Caco-2 (cell line): ENCODE measurements at regions not wholly inside any gene's neighbourhood (a gene's known extent, or its start where the extent isn't known, plus 50 kb on each side); places are given as distances from the start of the nearest gene placed in this dataset.

Experiments
- BruUV-seq: library from RNA; stranded (reverse); fragments of 400-500 nt; replicated peaks from 2 replicates; lab custom pipeline; 2021; lab: Mats Ljungman, UMichigan
- CTCF ChIA-PET: fragments of 300-600 bp; sonication (Branson Sonifier 250); formaldehyde crosslinking; loops from one replicate; lab custom pipeline; 2022; ENCODE audit warnings: antibody characterized with exemption; lab: Charles Lee
- POLR2A ChIA-PET: fragments of 300-600 bp; sonication (Branson Sonifier 250); formaldehyde crosslinking; loops from one replicate; lab custom pipeline; 2022; ENCODE audit warnings: antibody characterized with exemption; lab: Charles Lee
- DNase-seq, 2 experiments: peaks; one replicate each; pipeline versions ENCODE4 v3.0.0 to v3.0.0-alpha.2; 2020 to 2022
- H3K27me3 ChIP-seq: replicated peaks from 2 replicates; pipeline ENCODE4 v1.6.0; 2011; ENCODE audit warnings: low read length; ENCODE audit not compliant: control insufficient read depth, insufficient read depth
- H3K36me3 ChIP-seq: 2 replicates; pipeline ENCODE4 v1.5.1; 2011; ENCODE audit warnings: low read length; ENCODE audit not compliant: control insufficient read depth, insufficient read depth
- H3K4me1 ChIP-seq: fragments of 250-450 bp; sonication (Bioruptor Pico); 2 replicates; pipeline ENCODE4 v1.5.1; 2020; ENCODE audit warnings: mild to moderate bottlenecking
- H3K4me3 ChIP-seq: 2 replicates; pipeline ENCODE4 v1.5.1; 2011; ENCODE audit warnings: low read depth, mild to moderate bottlenecking, control low read depth, low read length
- H3K9me3 ChIP-seq: fragments of 250-450 bp; sonication (Bioruptor Pico); 2 replicates; pipeline ENCODE4 v1.5.1; 2020; ENCODE audit warnings: mild to moderate bottlenecking, moderate library complexity
- H3K27ac Mint-ChIP-seq: one replicate; pipeline ENCODE4 v1.8.0; 2022; ENCODE audit warnings: mixed read lengths; ENCODE audit not compliant: unreplicated experiment
- H3K27me3 Mint-ChIP-seq: one replicate; pipeline ENCODE4 v1.8.0; 2022; ENCODE audit warnings: mixed read lengths; ENCODE audit not compliant: insufficient read depth, unreplicated experiment
- H3K36me3 Mint-ChIP-seq: one replicate; pipeline ENCODE4 v1.8.0; 2022; ENCODE audit warnings: mild to moderate bottlenecking, mixed read lengths; ENCODE audit not compliant: insufficient read depth, unreplicated experiment
- H3K4me1 Mint-ChIP-seq: one replicate; pipeline ENCODE4 v1.8.0; 2022; ENCODE audit warnings: low read depth, mixed read lengths; ENCODE audit not compliant: unreplicated experiment
- H3K4me3 Mint-ChIP-seq: one replicate; pipeline ENCODE4 v1.8.0; 2022; ENCODE audit warnings: mild to moderate bottlenecking, moderate library complexity, mixed read lengths; ENCODE audit not compliant: unreplicated experiment
- H3K9me3 Mint-ChIP-seq: one replicate; pipeline ENCODE4 v1.8.0; 2022; ENCODE audit warnings: mixed read lengths; ENCODE audit not compliant: unreplicated experiment
- CTCF ChIP-seq, 2 experiments: fragments of 200-600 bp in 1 of 2; IDR thresholded peaks; 1 replicate in 1 of 2; 2 replicates in 1 of 2; pipeline versions ENCODE4 v1.5.1 to v1.8.0; 2011 to 2022; ENCODE audit warnings: antibody characterized with exemption in 1 of 2, control low read depth in 1 of 2, inconsistent platforms in 1 of 2, low read depth in 1 of 2, low read length in 1 of 2, mild to moderate bottlenecking in 1 of 2, moderate library complexity in 1 of 2; ENCODE audit not compliant: insufficient read depth in 1 of 2, severe bottlenecking in 1 of 2, unreplicated experiment in 1 of 2
- intact Hi-C: fragments of 100-400 bp; cut with micrococcal nuclease; formaldehyde crosslinking; loops from one replicate; pipeline ENCODE4 v1.10.0; 2022; ENCODE audit not compliant: unreplicated experiment

GRCh38 chr12:107267604-107268003 lies 174.3 kb upstream of the CRY1 start:
- CTCF ChIA-PET: no interaction called here
- H3K27me3 ChIP-seq: no peaks in the 10 kb centered on the region
- H3K9me3 Mint-ChIP-seq: no peaks in the 10 kb centered on the region

GRCh38 chr12:107271523-107271922 lies 178.2 kb upstream of the CRY1 start:
- Mint-ChIP-seq H3K9me3 (no peaks in the 10 kb centered on the region), H3K4me3 (no peak overlapping the region), H3K27me3 (peaks cover 24% of the 10 kb centered on the region), H3K36me3 (no peaks in the 10 kb centered on the region), H3K27ac (no peak overlapping the region), H3K4me1 (no peaks in the 10 kb centered on the region)
- no peak for TF ChIP-seq CTCF (IDR thresholded peaks at IDR 0.05; ENCODE audit: insufficient read depth in 1 of 2, low read depth in 1 of 2, low read length in 1 of 2, severe bottlenecking in 1 of 2, unreplicated experiment in 1 of 2)
- no peaks in the 10 kb centered on the region for H3K36me3 ChIP-seq
- ChIA-PET POLR2A (no interaction called here), CTCF (no interaction called here)
- H3K4me3 ChIP-seq: no peak overlapping the region
- H3K9me3 ChIP-seq: no peaks in the 10 kb centered on the region
- H3K27me3 ChIP-seq: no peaks in the 10 kb centered on the region
- BruUV-seq: no TSS peak
- no peak for DNase-seq
- intact Hi-C loops: no loop called here
- H3K4me1 ChIP-seq: no peaks in the 10 kb centered on the region

More at GRCh38 chr12:107267604-107268003, 174.3 kb upstream of the CRY1 start:
- Mint-ChIP-seq H3K4me3 (no peak overlapping the region), H3K36me3 (no peaks in the 10 kb centered on the region), H3K27me3 (peaks cover 24% of the 10 kb centered on the region), H3K27ac (no peak overlapping the region), H3K4me1 (no peaks in the 10 kb centered on the region)
- no peaks in the 10 kb centered on the region for H3K36me3 ChIP-seq
- intact Hi-C loops: no loop called here
- DNase-seq: no peak
- no peak overlapping the region for H3K4me3 ChIP-seq
- H3K4me1 ChIP-seq: no peaks in the 10 kb centered on the region
- POLR2A ChIA-PET: no interaction called here
- H3K9me3 ChIP-seq: peaks cover 8% of the 10 kb centered on the region; the same call in 1 of the 2 replicates
- TF ChIP-seq CTCF (IDR thresholded peaks at IDR 0.05; ENCODE audit: insufficient read depth in 1 of 2, low read depth in 1 of 2, low read length in 1 of 2, severe bottlenecking in 1 of 2, unreplicated experiment in 1 of 2): no peak
- BruUV-seq: no TSS peak

- no peak overlapping the region for H3K27ac Mint-ChIP-seq
- DNase-seq: no peak
- ChIA-PET POLR2A (no interaction called here), CTCF (no interaction called here)
- H3K27me3 ChIP-seq: no peaks in the 10 kb centered on the region
- H3K4me3 Mint-ChIP-seq: no peak overlapping the region
- H3K36me3 ChIP-seq: no peaks in the 10 kb centered on the region
- intact Hi-C loops: no loop called here
- no peaks in the 10 kb centered on the region for H3K4me1 Mint-ChIP-seq
- no TSS peak for BruUV-seq
- no peak overlapping the region for H3K4me3 ChIP-seq
- no peaks in the 10 kb centered on the region for H3K36me3 Mint-ChIP-seq
- no peak for TF ChIP-seq CTCF (IDR thresholded peaks at IDR 0.05; ENCODE audit: insufficient read depth in 1 of 2, low read depth in 1 of 2, low read length in 1 of 2, severe bottlenecking in 1 of 2, unreplicated experiment in 1 of 2)
- no peaks in the 10 kb centered on the region for H3K9me3 Mint-ChIP-seq
- no peaks in the 10 kb centered on the region for H3K9me3 ChIP-seq
- H3K4me1 ChIP-seq: no peaks in the 10 kb centered on the region
- peaks cover 22% of the 10 kb centered on the region for H3K27me3 Mint-ChIP-seq
Observed at GRCh38 chr12:107275530-107275929, 182.2 kb upstream of the CRY1 start.
